ENCODE measurements at regions not wholly inside any gene's neighbourhood (a gene's known extent, or its start where the extent isn't known, plus 50 kb on each side); places are given as distances from the start of the nearest gene placed in this dataset.

DNA sequence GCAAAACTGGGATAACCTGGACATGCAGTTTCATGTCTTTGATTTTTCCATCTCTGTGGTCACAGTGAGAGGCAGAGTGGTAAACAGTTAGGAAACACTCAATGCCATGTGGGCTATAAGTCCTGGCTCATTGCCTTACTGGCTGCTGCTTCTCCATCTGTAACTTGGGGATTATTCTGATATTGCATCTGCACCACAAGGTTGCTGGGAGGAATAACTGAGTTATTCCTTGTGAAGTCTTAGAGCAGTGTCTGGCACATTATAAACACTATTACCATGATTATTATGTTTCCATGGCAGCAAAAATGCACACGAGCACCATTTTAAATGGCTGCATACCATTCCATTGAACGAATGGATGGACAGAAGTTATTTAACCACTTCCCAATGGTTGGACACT, 111.7 kb upstream of the CDH5 start:
- TF ChIP-seq, protein P1, sequence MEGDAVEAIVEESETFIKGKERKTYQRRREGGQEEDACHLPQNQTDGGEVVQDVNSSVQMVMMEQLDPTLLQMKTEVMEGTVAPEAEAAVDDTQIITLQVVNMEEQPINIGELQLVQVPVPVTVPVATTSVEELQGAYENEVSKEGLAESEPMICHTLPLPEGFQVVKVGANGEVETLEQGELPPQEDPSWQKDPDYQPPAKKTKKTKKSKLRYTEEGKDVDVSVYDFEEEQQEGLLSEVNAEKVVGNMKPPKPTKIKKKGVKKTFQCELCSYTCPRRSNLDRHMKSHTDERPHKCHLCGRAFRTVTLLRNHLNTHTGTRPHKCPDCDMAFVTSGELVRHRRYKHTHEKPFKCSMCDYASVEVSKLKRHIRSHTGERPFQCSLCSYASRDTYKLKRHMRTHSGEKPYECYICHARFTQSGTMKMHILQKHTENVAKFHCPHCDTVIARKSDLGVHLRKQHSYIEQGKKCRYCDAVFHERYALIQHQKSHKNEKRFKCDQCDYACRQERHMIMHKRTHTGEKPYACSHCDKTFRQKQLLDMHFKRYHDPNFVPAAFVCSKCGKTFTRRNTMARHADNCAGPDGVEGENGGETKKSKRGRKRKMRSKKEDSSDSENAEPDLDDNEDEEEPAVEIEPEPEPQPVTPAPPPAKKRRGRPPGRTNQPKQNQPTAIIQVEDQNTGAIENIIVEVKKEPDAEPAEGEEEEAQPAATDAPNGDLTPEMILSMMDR (IDR thresholded peaks at IDR 0.05): no peak
- no peak for TF ChIP-seq POLR2A (IDR thresholded peaks at IDR 0.05)
- no peak for TF ChIP-seq POLR2AphosphoS5 (IDR thresholded peaks at IDR 0.05)

All from breast epithelium (tissue), 3 donors.